HEK293 (cell line): ENCODE measurements at regions not wholly inside any gene's neighbourhood (a gene's known extent, or its start where the extent isn't known, plus 50 kb on each side); places are given as distances from the start of the nearest gene placed in this dataset.

ENCODE experiments used
- CTCF ChIA-PET: fragments of 350-600 bp; formaldehyde crosslinking; extraction: SDS; loops from one replicate; lab custom pipeline; 2021; ENCODE audit warnings: antibody characterized with exemption; lab: Yijun Ruan, JAX
- POLR2A ChIA-PET: fragments of 300-600 bp; formaldehyde crosslinking; extraction: SDS; loops from one replicate; lab custom pipeline; 2020; ENCODE audit warnings: antibody characterized with exemption, inconsistent platforms; lab: Yijun Ruan, JAX
- H3K27ac ChIP-seq: fragments of 200-500 bp; sonication (Bioruptor generic); 2 replicates; pipeline ENCODE4 v1.5.1; 2014; ENCODE audit warnings: low read depth, low read length, control low read depth, inconsistent platforms; ENCODE audit errors: extremely low read depth
- H3K36me3 ChIP-seq, 2 experiments: fragments of 200-500 bp in 1 of 2; sonication (Bioruptor generic) in 1 of 2; 1 replicate in 1 of 2; 2 replicates in 1 of 2; pipeline ENCODE4 v1.5.1; 2014 to 2017; ENCODE audit warnings: inconsistent platforms in 2 of 2, low read length in 2 of 2; ENCODE audit not compliant: control insufficient read depth in 2 of 2, insufficient read depth in 1 of 2
- H3K4me1 ChIP-seq: fragments of 200-500 bp; sonication (Bioruptor generic); 2 replicates; pipeline ENCODE4 v1.5.1; 2014; ENCODE audit warnings: mild to moderate bottlenecking, low read length, inconsistent platforms; ENCODE audit not compliant: control insufficient read depth, insufficient read depth
- H3K4me3 ChIP-seq: 2 replicates; pipeline ENCODE4 v1.5.1; 2011; ENCODE audit warnings: low read depth, mild to moderate bottlenecking, control low read depth, low read length, moderate library complexity
- H3K9me3 ChIP-seq: fragments of 200-500 bp; sonication (Bioruptor generic); 2 replicates; pipeline ENCODE4 v1.5.1; 2014; ENCODE audit warnings: low read depth, low read length, inconsistent platforms; ENCODE audit not compliant: control insufficient read depth, insufficient read depth
- GLIS2 ChIP-seq: fragments of 450-650 bp; formaldehyde crosslinking; IDR thresholded peaks from 2 replicates; pipeline ENCODE4 v1.5.1; 2016; ENCODE audit warnings: missing biosample characterization, missing genetic modification characterization
- HOXA7 ChIP-seq: sonication (generic); formaldehyde crosslinking; IDR thresholded peaks from 2 replicates; pipeline ENCODE4 v1.8.1; 2022; ENCODE audit warnings: missing genetic modification reagents, borderline replicate concordance
- MZF1 ChIP-seq: fragments of 450-650 bp; formaldehyde crosslinking; IDR thresholded peaks from 2 replicates; pipeline ENCODE4 v1.5.1; 2017; ENCODE audit warnings: missing biosample characterization, missing genetic modification characterization, borderline replicate concordance
- TRIM28 ChIP-seq: IDR thresholded peaks from 2 replicates; pipeline ENCODE4 v1.6.1; 2011; ENCODE audit warnings: low read length, control low read depth, borderline replicate concordance
- ZBTB8A ChIP-seq: fragments of 450-650 bp; formaldehyde crosslinking; IDR thresholded peaks from 2 replicates; pipeline ENCODE4 v1.5.1; 2016; ENCODE audit warnings: missing biosample characterization, missing genetic modification characterization
- ZFP3 ChIP-seq: fragments of 450-650 bp; formaldehyde crosslinking; IDR thresholded peaks from 2 replicates; pipeline ENCODE4 v1.5.1; 2016; ENCODE audit warnings: low read depth, missing biosample characterization, missing genetic modification characterization
- ZNF10 ChIP-seq: fragments of 450-650 bp; formaldehyde crosslinking; IDR thresholded peaks from 2 replicates; pipeline ENCODE4 v1.5.1; 2017; ENCODE audit warnings: missing biosample characterization, missing genetic modification characterization
- ZNF133 ChIP-seq: fragments of 450-650 bp; formaldehyde crosslinking; IDR thresholded peaks from 2 replicates; pipeline ENCODE4 v1.5.1; 2016; ENCODE audit warnings: missing biosample characterization, missing genetic modification characterization
- ZNF214 ChIP-seq: fragments of 450-650 bp; formaldehyde crosslinking; IDR thresholded peaks from 2 replicates; pipeline ENCODE4 v1.5.1; 2017; ENCODE audit warnings: missing biosample characterization, mild to moderate bottlenecking, missing genetic modification characterization, borderline replicate concordance
- ZNF354C ChIP-seq: fragments of 450-650 bp; formaldehyde crosslinking; IDR thresholded peaks from 2 replicates; pipeline ENCODE4 v1.5.1; 2016; ENCODE audit warnings: missing biosample characterization, missing genetic modification characterization, low read depth, borderline replicate concordance
- ZNF48 ChIP-seq: fragments of 450-650 bp; formaldehyde crosslinking; IDR thresholded peaks from 2 replicates; pipeline ENCODE4 v1.5.1; 2016; ENCODE audit warnings: missing biosample characterization, missing genetic modification characterization
- ZNF521 ChIP-seq: fragments of 450-650 bp; formaldehyde crosslinking; IDR thresholded peaks from 2 replicates; pipeline ENCODE4 v1.5.1; 2017; ENCODE audit warnings: missing biosample characterization, mild to moderate bottlenecking, missing genetic modification characterization
- ZNF560 ChIP-seq: fragments of 450-650 bp; formaldehyde crosslinking; IDR thresholded peaks from 2 replicates; pipeline ENCODE4 v1.5.1; 2017; ENCODE audit warnings: missing biosample characterization, missing genetic modification characterization, borderline replicate concordance
- ZNF654 ChIP-seq: fragments of 450-650 bp; formaldehyde crosslinking; IDR thresholded peaks from 2 replicates; pipeline ENCODE4 v1.5.1; 2016; ENCODE audit warnings: low read depth, missing biosample characterization, missing genetic modification characterization
- ZNF776 ChIP-seq: fragments of 450-650 bp; formaldehyde crosslinking; IDR thresholded peaks from 2 replicates; pipeline ENCODE4 v1.5.0; 2017; ENCODE audit warnings: missing biosample characterization, missing genetic modification characterization, borderline replicate concordance
- ZNF791 ChIP-seq: fragments of 450-650 bp; formaldehyde crosslinking; IDR thresholded peaks from 2 replicates; pipeline ENCODE4 v1.5.1; 2016; ENCODE audit warnings: missing biosample characterization, missing genetic modification characterization
- TF ChIP-seq, protein P1 (sequence below): fragments of 450-650 bp; formaldehyde crosslinking; IDR thresholded peaks from 2 replicates; pipeline ENCODE4 v1.5.1; 2017; ENCODE audit warnings: missing biosample characterization, missing genetic modification characterization

- POLR2A ChIA-PET: no interaction called here
- Histone ChIP-seq H3K4me3 (no peak overlapping the region), H3K9me3 (no peaks in the 10 kb centered on the region), H3K4me1 (no peaks in the 10 kb centered on the region), H3K27ac (no peak overlapping the region), H3K36me3 (no peaks in the 10 kb centered on the region)
- CTCF ChIA-PET: interaction anchor here (1.6 kb wide), 1 partner anchor 16 kb away, joined by 4 read pairs; no protein-coding TSS in a partner anchor
- TF ChIP-seq ZNF133 (no peak), ZNF521 (tag by site-specific recombination) (no peak), GLIS2 (tag by site-specific recombination) (no peak), ZNF654 (tag by site-specific recombination) (no peak), ZNF791 (tag by site-specific recombination) (no peak), MZF1 (tag by site-specific recombination) (no peak), TRIM28 (no peak), ZNF354C (tag by site-specific recombination) (no peak), ZBTB8A (tag by site-specific recombination) (no peak), ZNF560 (tag by site-specific recombination) (no peak), ZNF48 (tag by site-specific recombination) (no peak), ZFP3 (tag by site-specific recombination) (no peak), ZNF214 (no peak), ZNF776 (tag by site-specific recombination) (no peak), ZNF10 (tag by site-specific recombination) (no peak), HOXA7 (no peak)
- TF ChIP-seq, protein P1, sequence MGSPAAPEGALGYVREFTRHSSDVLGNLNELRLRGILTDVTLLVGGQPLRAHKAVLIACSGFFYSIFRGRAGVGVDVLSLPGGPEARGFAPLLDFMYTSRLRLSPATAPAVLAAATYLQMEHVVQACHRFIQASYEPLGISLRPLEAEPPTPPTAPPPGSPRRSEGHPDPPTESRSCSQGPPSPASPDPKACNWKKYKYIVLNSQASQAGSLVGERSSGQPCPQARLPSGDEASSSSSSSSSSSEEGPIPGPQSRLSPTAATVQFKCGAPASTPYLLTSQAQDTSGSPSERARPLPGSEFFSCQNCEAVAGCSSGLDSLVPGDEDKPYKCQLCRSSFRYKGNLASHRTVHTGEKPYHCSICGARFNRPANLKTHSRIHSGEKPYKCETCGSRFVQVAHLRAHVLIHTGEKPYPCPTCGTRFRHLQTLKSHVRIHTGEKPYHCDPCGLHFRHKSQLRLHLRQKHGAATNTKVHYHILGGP (tag by site-specific recombination): no peak
These were observed 51.5 kb upstream of the CFAP20DC start for GRCh38 chr3:59101231-59101736.
